HUES48 (cell line): ENCODE measurements at regions not wholly inside any gene's neighbourhood (a gene's known extent, or its start where the extent isn't known, plus 50 kb on each side); places are given as distances from the start of the nearest gene placed in this dataset.

Experiments used
- H3K27ac ChIP-seq: one replicate; pipeline ENCODE4 v1.7.0; 2013; ENCODE audit warnings: low read depth, low read length, inconsistent platforms
- H3K27me3 ChIP-seq: 2 replicates; pipeline ENCODE4 v1.6.1; 2013; ENCODE audit warnings: mild to moderate bottlenecking, low read length; ENCODE audit not compliant: control insufficient read depth, insufficient read depth
- H3K36me3 ChIP-seq: 2 replicates; pipeline ENCODE4 v1.6.1; 2013; ENCODE audit warnings: low read length; ENCODE audit not compliant: control insufficient read depth, insufficient read depth
- H3K4me1 ChIP-seq: 2 replicates; pipeline ENCODE4 v1.6.1; 2013; ENCODE audit warnings: mild to moderate bottlenecking, low read length; ENCODE audit not compliant: control insufficient read depth, insufficient read depth
- H3K4me3 ChIP-seq: 2 replicates; pipeline ENCODE4 v1.5.1; 2013; ENCODE audit warnings: mild to moderate bottlenecking, low read depth, low read length
- H3K9ac ChIP-seq: 2 replicates; pipeline ENCODE4 v1.6.1; 2013; ENCODE audit warnings: mild to moderate bottlenecking, low read depth, low read length, moderate library complexity
- H3K9me3 ChIP-seq: 2 replicates; pipeline ENCODE4 v1.6.1; 2013; ENCODE audit warnings: low read length; ENCODE audit not compliant: control insufficient read depth, insufficient read depth

DNA sequence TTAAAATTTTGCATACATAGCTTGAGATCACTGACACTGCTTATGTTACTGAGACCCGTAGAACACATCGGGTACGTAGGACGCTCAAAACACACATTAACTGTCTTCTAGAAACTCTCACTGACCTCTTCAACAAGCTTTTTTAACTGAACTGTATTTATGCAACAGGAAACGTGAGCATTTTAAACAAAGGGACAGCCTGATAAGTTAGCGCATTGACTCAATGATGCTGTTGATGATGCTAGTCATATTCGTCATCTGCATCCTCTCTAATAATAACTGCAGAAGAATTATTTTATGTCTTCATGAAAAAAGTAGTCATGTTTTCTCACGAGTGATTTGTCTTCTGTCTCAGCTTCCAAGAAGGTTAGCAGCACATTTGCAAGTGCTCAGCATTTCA is 824.0 kb downstream of the DCDC2C start:
- no peak overlapping the region for H3K9ac ChIP-seq
- peaks cover 5% of the 10 kb centered on the region; the same call in 1 of the 2 replicates for H3K4me1 ChIP-seq

DNA sequence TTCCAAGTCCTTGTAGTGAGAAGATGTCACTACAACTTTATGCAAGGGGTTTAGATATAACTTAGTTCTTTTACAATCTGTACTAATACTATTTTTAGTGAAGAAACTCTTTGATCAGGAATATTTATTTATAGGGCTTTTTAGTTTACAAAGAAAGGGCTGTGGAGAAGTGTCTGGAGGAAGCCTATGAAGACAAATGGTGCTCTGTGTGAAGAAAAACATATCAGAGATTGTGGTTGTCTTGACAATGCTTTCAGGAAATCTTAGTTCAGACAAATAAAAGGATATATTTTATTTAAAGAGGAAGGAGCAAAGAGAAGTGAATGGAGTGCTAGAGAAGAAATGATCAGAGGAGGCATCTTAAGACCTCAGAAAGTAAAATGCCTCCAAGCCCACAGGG is 824.9 kb downstream of the DCDC2C start:
- H3K4me1 ChIP-seq: peaks cover 5% of the 10 kb centered on the region; the same call in 1 of the 2 replicates
- H3K4me3 ChIP-seq: no peak overlapping the region
- no peak overlapping the region for H3K9ac ChIP-seq
- H3K36me3 ChIP-seq: no peaks in the 10 kb centered on the region
- H3K9me3 ChIP-seq: no peaks in the 10 kb centered on the region
- H3K27me3 ChIP-seq: no peaks in the 10 kb centered on the region
- H3K27ac ChIP-seq: no peak overlapping the region

More for the DNA sequence above, 824.0 kb downstream of the DCDC2C start:
- Histone ChIP-seq H3K36me3 (no peaks in the 10 kb centered on the region), H3K27me3 (no peaks in the 10 kb centered on the region), H3K4me3 (no peak overlapping the region), H3K9me3 (no peaks in the 10 kb centered on the region), H3K27ac (no peak overlapping the region)

GRCh38 chr2:4528773-4529172 is 825.4 kb downstream of the DCDC2C start:
- peaks cover 5% of the 10 kb centered on the region; the same call in 1 of the 2 replicates for H3K4me1 ChIP-seq
- H3K9ac ChIP-seq: no peak overlapping the region
- no peak overlapping the region for H3K27ac ChIP-seq
- no peaks in the 10 kb centered on the region for H3K27me3 ChIP-seq
- no peaks in the 10 kb centered on the region for H3K36me3 ChIP-seq
- H3K4me3 ChIP-seq: no peak overlapping the region
- H3K9me3 ChIP-seq: no peaks in the 10 kb centered on the region

GRCh38 chr2:4529738-4530137 is 826.4 kb downstream of the DCDC2C start:
- H3K27me3 ChIP-seq: no peaks in the 10 kb centered on the region
- H3K27ac ChIP-seq: no peak overlapping the region
- H3K9ac ChIP-seq: no peak overlapping the region
- H3K4me3 ChIP-seq: no peak overlapping the region
- no peaks in the 10 kb centered on the region for H3K36me3 ChIP-seq
- no peaks in the 10 kb centered on the region for H3K9me3 ChIP-seq
- H3K4me1 ChIP-seq: peaks cover 5% of the 10 kb centered on the region; the same call in 1 of the 2 replicates

GRCh38 chr2:4530231-4530630 is 826.9 kb downstream of the DCDC2C start:
- Histone ChIP-seq H3K36me3 (no peaks in the 10 kb centered on the region), H3K9me3 (no peaks in the 10 kb centered on the region), H3K27ac (no peak overlapping the region), H3K27me3 (no peaks in the 10 kb centered on the region), H3K4me1 (peaks cover 5% of the 10 kb centered on the region; the same call in 1 of the 2 replicates), H3K4me3 (no peak overlapping the region), H3K9ac (no peak overlapping the region)

DNA sequence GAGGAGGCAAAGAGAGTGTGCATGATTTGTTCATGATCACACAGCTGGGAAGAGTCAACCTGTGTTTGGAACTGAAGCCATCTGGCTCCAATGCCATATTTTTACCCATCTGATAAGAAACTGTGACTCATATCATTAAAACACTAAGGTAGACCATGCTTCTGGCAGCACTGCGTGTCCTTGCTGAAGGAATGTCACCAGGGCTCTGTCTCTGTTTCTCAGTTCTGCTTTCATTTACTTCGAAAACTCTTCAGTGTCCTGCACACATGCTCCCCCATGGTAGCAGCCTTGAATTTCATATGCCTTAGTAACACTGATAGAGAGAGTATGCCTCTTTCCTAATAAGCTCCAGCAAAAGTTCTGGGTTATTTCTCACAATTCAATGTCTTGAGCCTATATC is 830.4 kb downstream of the DCDC2C start:
- H3K27ac ChIP-seq: no peak overlapping the region
- H3K4me3 ChIP-seq: no peak overlapping the region
- no peaks in the 10 kb centered on the region for H3K27me3 ChIP-seq
- H3K4me1 ChIP-seq: peaks cover 18% of the 10 kb centered on the region
- no peaks in the 10 kb centered on the region for H3K9me3 ChIP-seq
- H3K9ac ChIP-seq: no peak overlapping the region
- no peaks in the 10 kb centered on the region for H3K36me3 ChIP-seq

DNA sequence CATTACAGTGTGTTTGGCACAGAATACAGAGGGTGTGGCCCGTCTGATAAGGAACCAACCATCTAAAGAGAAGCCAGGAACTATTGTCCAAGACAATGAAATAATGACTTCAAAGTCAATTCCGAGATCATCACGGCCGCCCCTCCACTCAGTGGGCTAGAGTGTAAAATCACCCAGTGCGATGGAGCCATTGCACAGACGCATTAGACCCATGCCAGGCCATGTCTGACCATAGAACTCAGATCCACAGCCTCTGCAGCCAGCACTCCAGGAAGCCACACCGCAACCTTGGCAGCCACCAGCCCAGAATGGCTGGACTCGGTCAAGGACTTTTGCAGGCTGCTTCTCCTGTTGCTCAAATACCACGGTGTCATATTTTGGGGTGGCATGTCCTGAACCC is 835.7 kb downstream of the DCDC2C start:
- no peaks in the 10 kb centered on the region for H3K27me3 ChIP-seq
- no peak overlapping the region for H3K27ac ChIP-seq
- H3K36me3 ChIP-seq: no peaks in the 10 kb centered on the region
- H3K4me1 ChIP-seq: peaks cover 13% of the 10 kb centered on the region
- no peak overlapping the region for H3K4me3 ChIP-seq
- no peaks in the 10 kb centered on the region; the same call in 1 of the 2 replicates for H3K9me3 ChIP-seq
- no peak overlapping the region for H3K9ac ChIP-seq

GRCh38 chr2:4549666-4550210 is 846.4 kb downstream of the DCDC2C start:
- H3K9me3 ChIP-seq: no peaks in the 10 kb centered on the region
- H3K4me1 ChIP-seq: no peaks in the 10 kb centered on the region
- no peak overlapping the region for H3K27ac ChIP-seq
- H3K4me3 ChIP-seq: no peak overlapping the region
- no peak overlapping the region for H3K9ac ChIP-seq
- H3K27me3 ChIP-seq: no peaks in the 10 kb centered on the region
- H3K36me3 ChIP-seq: no peaks in the 10 kb centered on the region

DNA sequence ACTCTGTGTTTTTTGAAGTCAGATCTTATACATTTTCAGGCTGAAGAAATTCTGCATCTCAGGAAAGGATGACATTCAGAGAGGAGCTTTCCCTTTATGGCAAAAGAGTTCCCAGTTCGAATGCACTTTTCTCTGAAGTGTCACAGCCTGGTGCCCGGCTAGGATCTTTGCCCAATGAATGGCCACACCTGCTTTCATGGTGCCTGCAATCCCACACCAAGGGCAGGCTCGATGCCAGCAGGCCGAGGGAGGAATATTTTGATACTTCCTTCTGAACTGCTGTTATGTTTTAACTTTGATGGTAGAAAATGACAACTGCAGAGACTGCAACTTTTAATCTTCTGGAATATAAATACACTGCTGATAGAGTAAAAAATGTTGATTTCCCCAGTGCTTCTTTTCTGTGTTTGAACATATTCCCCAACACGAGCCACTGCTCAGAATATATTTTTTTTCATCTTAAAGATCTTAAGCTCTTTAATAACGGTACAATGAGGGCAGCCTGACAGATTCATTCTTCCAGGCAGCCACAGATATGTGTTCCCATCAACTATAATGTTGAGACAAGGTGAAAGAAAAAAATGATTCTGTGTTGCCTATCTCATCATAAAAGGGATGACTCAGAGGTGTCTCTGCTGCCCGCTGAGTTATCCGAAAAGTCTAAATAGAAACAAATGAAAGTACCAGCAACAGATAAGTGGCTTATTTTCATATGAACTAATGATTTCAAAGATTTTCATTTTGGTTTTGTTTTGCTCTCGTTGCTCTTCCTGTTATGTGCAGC is 848.5 kb downstream of the DCDC2C start:
- no peaks in the 10 kb centered on the region for H3K27me3 ChIP-seq
- no peaks in the 10 kb centered on the region for H3K9me3 ChIP-seq
- no peak overlapping the region for H3K4me3 ChIP-seq
- no peaks in the 10 kb centered on the region for H3K36me3 ChIP-seq
- no peak overlapping the region for H3K27ac ChIP-seq
- no peaks in the 10 kb centered on the region for H3K4me1 ChIP-seq
- H3K9ac ChIP-seq: no peak overlapping the region

GRCh38 chr2:4553241-4553640 is 849.9 kb downstream of the DCDC2C start:
- H3K36me3 ChIP-seq: no peaks in the 10 kb centered on the region
- no peaks in the 10 kb centered on the region for H3K27me3 ChIP-seq
- H3K4me1 ChIP-seq: no peaks in the 10 kb centered on the region
- no peak overlapping the region for H3K4me3 ChIP-seq
- no peak overlapping the region for H3K9ac ChIP-seq
- no peaks in the 10 kb centered on the region for H3K9me3 ChIP-seq
- no peak overlapping the region for H3K27ac ChIP-seq

GRCh38 chr2:4556135-4556896 is 852.9 kb downstream of the DCDC2C start:
- Histone ChIP-seq H3K4me1 (no peaks in the 10 kb centered on the region), H3K27me3 (no peaks in the 10 kb centered on the region), H3K9ac (no peak overlapping the region), H3K9me3 (no peaks in the 10 kb centered on the region), H3K36me3 (no peaks in the 10 kb centered on the region), H3K4me3 (no peak overlapping the region), H3K27ac (no peak overlapping the region)
